ENCODE measurements at regions not wholly inside any gene's neighbourhood (a gene's known extent, or its start where the extent isn't known, plus 50 kb on each side); places are given as distances from the start of the nearest gene placed in this dataset.

DNA sequence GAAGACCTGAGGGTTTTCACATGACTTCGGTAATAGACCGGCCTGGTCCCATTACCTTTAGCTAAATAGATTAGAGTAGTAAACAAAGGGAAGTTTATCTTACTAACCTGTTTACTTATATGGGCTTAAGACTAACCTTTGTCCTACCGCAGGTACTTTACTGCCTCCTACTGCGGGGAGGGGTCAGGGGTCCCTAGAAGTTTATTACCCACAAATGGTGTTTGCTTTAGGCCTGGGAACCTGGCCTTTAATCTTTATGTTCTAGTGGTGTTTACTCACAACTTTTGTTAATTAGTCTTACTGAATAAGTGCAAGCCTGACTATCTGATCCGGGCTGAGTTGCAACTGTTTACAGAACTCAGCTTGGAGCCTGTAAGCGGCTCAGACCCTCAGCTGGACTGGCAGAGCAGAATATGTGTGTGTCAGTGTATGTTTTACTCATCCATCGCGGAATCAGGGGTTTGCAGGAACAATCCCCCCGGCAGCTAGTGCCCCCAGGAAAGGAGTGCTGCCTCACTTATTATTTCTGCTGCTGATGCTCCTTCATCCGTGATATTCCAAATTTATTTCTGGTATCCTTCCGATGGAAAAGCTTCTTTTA lies 578.9 kb upstream of the SEMA3D start:
- no TSS peak for BruUV-seq (replicated peaks)
- Histone ChIP-seq H3K36me3 (ENCODE audit: control insufficient read depth, insufficient read depth, low read length) (no peaks in the 10 kb centered on the region), H3K79me2 (ENCODE audit: control insufficient read depth, insufficient read depth, low read length) (no peaks in the 10 kb centered on the region), H3K27me3 (ENCODE audit: control insufficient read depth in 2 of 2, insufficient read depth in 2 of 2, low read length in 2 of 2) (no peaks in the 10 kb centered on the region), H3K9me1 (ENCODE audit: control insufficient read depth, insufficient read depth, low read length) (no peaks in the 10 kb centered on the region), H3K27ac (ENCODE audit: extremely low read depth, low read depth, low read length) (no peak overlapping the region), H4K20me1 (replicated peaks; ENCODE audit: control insufficient read depth, insufficient read depth, low read length) (no peaks in the 10 kb centered on the region), H2AFZ (ENCODE audit: low read depth, low read length) (no peak overlapping the region), H3K9me3 (replicated peaks; ENCODE audit: control insufficient read depth, insufficient read depth, low read depth, low read length) (no peaks in the 10 kb centered on the region), H3K4me2 (ENCODE audit: insufficient read depth, low read length) (no peak overlapping the region), H3K4me3 (no peak overlapping the region), H3K4me1 (replicated peaks in 1 of 2; ENCODE audit: control insufficient read depth in 2 of 2, insufficient read depth in 2 of 2, low read length in 2 of 2) (no peaks in the 10 kb centered on the region), H3K9ac (ENCODE audit: insufficient read depth in 1 of 2, low read depth in 2 of 2, low read length in 2 of 2) (no peak overlapping the region)
- intact Hi-C loops (cut with micrococcal nuclease): no loop called here
- 5% methylated on average over 11 of the region's 11 CpGs for WGBS (ENCODE audit: insufficient coverage, low coverage, missing lambda C conversion rate)
- DNase-seq (ENCODE audit: extremely low read depth in 1 of 4, low spot score in 3 of 4) (no peak), ATAC-seq (no peak), FAIRE-seq (no peak)
- CTCF ChIA-PET (ENCODE audit: low intra/inter-chr PET ratio): no interaction called here
- in situ Hi-C loops (cut with MboI): no loop called here
- TF ChIP-seq ZNF282 (CRISPR knock-in tag; IDR thresholded peaks at IDR 0.05) (no peak), DIDO1 (tag; IDR thresholded peaks at IDR 0.05; ENCODE audit: low read depth) (no peak), GATA2 (CRISPR knock-in tag; IDR thresholded peaks at IDR 0.05) (no peak), EZH2 (IDR thresholded peaks at IDR 0.05; ENCODE audit: borderline replicate concordance, low read depth, low read length) (no peak), RBFOX2 (IDR thresholded peaks at IDR 0.05; ENCODE audit: low read depth, low read length) (no peak), MTA3 (IDR thresholded peaks at IDR 0.05; ENCODE audit: borderline replicate concordance) (no peak)
- TF ChIP-seq, protein P1, sequence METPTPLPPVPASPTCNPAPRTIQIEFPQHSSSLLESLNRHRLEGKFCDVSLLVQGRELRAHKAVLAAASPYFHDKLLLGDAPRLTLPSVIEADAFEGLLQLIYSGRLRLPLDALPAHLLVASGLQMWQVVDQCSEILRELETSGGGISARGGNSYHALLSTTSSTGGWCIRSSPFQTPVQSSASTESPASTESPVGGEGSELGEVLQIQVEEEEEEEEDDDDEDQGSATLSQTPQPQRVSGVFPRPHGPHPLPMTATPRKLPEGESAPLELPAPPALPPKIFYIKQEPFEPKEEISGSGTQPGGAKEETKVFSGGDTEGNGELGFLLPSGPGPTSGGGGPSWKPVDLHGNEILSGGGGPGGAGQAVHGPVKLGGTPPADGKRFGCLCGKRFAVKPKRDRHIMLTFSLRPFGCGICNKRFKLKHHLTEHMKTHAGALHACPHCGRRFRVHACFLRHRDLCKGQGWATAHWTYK (CRISPR knock-in tag; IDR thresholded peaks at IDR 0.05): no peak
- TF ChIP-seq, protein P2, sequence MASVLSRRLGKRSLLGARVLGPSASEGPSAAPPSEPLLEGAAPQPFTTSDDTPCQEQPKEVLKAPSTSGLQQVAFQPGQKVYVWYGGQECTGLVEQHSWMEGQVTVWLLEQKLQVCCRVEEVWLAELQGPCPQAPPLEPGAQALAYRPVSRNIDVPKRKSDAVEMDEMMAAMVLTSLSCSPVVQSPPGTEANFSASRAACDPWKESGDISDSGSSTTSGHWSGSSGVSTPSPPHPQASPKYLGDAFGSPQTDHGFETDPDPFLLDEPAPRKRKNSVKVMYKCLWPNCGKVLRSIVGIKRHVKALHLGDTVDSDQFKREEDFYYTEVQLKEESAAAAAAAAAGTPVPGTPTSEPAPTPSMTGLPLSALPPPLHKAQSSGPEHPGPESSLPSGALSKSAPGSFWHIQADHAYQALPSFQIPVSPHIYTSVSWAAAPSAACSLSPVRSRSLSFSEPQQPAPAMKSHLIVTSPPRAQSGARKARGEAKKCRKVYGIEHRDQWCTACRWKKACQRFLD (CRISPR knock-in tag; IDR thresholded peaks at IDR 0.05): no peak
- POLR2A ChIA-PET: no interaction called here

Data from K562 (cell line).